ENCODE measurements at regions not wholly inside any gene's neighbourhood (a gene's known extent, or its start where the extent isn't known, plus 50 kb on each side); places are given as distances from the start of the nearest gene placed in this dataset.

GRCh38 chr12:89264837-89265236, 87.5 kb downstream of the DUSP6 start:
- in situ Hi-C loops (cut with HindIII; ENCODE audit: low sequenced_read_pairs) = no loop called here
- TF ChIP-seq, protein P1, sequence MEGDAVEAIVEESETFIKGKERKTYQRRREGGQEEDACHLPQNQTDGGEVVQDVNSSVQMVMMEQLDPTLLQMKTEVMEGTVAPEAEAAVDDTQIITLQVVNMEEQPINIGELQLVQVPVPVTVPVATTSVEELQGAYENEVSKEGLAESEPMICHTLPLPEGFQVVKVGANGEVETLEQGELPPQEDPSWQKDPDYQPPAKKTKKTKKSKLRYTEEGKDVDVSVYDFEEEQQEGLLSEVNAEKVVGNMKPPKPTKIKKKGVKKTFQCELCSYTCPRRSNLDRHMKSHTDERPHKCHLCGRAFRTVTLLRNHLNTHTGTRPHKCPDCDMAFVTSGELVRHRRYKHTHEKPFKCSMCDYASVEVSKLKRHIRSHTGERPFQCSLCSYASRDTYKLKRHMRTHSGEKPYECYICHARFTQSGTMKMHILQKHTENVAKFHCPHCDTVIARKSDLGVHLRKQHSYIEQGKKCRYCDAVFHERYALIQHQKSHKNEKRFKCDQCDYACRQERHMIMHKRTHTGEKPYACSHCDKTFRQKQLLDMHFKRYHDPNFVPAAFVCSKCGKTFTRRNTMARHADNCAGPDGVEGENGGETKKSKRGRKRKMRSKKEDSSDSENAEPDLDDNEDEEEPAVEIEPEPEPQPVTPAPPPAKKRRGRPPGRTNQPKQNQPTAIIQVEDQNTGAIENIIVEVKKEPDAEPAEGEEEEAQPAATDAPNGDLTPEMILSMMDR (IDR thresholded peaks at IDR 0.05; ENCODE audit: low read depth, low read length, missing control alignments) = no peak

DNA sequence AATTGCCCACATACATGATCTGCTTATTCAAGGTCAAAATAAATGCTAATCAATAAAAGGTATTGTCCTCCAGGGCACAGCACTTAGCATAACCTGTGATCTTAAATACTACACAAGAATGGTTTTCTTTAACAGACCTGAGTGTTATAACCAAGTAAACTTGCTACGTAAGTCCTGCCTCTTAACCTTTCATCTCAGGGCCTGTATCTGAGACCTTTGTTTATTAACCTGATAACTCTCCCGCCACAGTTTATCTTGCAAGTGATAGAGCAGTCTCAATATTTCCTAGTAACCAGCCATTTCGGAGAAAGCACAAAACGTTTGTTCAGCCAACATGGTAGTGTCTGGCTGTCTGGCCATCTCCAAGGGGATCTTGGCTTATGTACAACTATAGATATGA, 88.4 kb downstream of the DUSP6 start:
- H3K4me3 ChIP-seq (ENCODE audit: low read depth, low read length) = no peak overlapping the region
- TF ChIP-seq, protein P1 (IDR thresholded peaks at IDR 0.05; ENCODE audit: low read depth, low read length, missing control alignments) = no peak
- in situ Hi-C loops (cut with HindIII; ENCODE audit: low sequenced_read_pairs) = no loop called here
- no peak for DNase-seq (ENCODE audit: low read depth)

More at GRCh38 chr12:89264837-89265236, 87.5 kb downstream of the DUSP6 start:
- no peak for DNase-seq (ENCODE audit: low read depth)
- H3K4me3 ChIP-seq (ENCODE audit: low read depth, low read length) = no peak overlapping the region

- DNase-seq (ENCODE audit: low read depth) = no peak
- H3K4me3 ChIP-seq (ENCODE audit: low read depth, low read length) = no peak overlapping the region
- TF ChIP-seq, protein P1 (IDR thresholded peaks at IDR 0.05; ENCODE audit: low read depth, low read length, missing control alignments) = no peak
- in situ Hi-C loops (cut with HindIII; ENCODE audit: low sequenced_read_pairs) = no loop called here
Observed at GRCh38 chr12:89262855-89263552, 89.3 kb downstream of the DUSP6 start.

DNA sequence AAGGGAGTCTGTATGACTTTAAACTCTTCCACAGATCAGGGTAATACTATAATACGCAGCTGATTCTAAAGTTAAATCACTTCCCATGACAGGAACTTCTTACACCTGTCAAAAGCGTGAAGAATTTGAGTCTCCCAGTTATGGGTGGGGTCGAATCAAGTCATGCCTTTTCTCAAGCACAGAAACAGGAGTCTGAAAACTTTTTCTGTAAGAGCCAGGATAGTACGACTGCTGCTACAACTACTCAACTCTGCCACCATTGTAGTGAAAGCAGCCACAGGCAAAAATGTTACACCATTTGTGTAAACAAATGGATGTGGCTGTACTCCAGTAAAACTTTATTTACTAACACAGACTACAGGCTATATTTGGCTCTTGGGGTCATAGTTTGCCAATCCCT, 90.3 kb downstream of the DUSP6 start:
- TF ChIP-seq, protein P1 (IDR thresholded peaks at IDR 0.05; ENCODE audit: low read depth, low read length, missing control alignments) = no peak
- no peak for DNase-seq (ENCODE audit: low read depth)
- in situ Hi-C loops (cut with HindIII; ENCODE audit: low sequenced_read_pairs) = no loop called here
- no peak overlapping the region for H3K4me3 ChIP-seq (ENCODE audit: low read depth, low read length)

DNA sequence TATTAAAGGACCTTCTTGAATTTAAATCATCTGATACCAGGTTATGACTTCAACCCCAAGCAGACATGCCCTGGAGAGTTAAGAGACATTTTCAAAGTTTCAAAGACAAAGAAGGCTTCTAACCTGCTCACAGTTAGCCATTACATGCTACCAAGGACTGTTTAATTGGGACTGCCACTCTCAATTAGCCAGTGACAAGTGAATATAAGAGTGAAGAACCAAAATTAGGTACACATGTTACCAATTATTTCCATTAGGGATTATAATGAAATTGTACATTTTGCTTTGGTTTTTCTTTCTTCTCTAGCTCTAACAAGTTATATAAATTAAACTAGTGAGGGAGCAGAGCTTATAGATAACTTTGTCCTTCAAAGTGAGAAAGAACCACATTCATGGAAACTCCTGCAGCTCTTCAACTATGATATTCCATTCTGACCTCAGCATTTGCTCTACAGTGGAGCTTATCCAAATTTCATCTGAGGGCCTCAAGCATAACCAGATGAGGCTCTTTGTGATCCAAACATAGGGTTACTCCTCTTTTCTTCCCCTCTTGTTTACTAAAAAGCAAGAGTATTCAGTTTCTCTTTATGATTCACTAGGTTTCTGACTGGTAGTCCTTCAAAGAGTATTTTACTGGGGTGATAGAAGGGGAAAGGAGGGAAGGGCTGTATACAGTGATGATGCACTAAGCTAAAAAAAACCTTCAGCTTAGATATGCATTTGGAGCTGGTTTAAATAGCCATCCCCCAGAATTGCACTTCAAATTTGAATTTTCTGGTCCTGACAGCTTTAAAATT, 91.3 kb downstream of the DUSP6 start:
- no peak overlapping the region for H3K4me3 ChIP-seq (ENCODE audit: low read depth, low read length)
- in situ Hi-C loops (cut with HindIII; ENCODE audit: low sequenced_read_pairs) = no loop called here
- DNase-seq (ENCODE audit: low read depth) = no peak
- TF ChIP-seq, protein P1 (IDR thresholded peaks at IDR 0.05; ENCODE audit: low read depth, low read length, missing control alignments) = no peak

DNA sequence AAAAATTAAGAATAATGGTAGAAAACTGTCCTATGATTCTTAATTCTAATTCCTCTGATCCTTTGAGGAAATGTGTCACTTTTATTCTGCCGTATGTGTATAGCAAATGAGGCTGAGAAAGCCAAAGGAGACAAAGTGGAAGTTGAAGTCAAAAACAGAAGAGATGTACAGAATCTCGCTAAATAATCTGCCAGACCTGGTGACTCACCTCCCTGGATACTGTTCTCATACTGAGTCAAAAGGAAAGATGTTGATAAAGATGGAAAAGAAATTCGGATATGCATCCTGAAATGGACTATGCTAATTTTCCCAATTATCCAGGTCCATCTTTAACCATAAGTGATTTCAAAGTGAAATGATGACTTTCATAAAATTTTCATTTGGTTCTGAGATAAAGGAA, 92.5 kb downstream of the DUSP6 start:
- no peak for DNase-seq (ENCODE audit: low read depth)
- in situ Hi-C loops (cut with HindIII; ENCODE audit: low sequenced_read_pairs) = no loop called here
- TF ChIP-seq, protein P1 (IDR thresholded peaks at IDR 0.05; ENCODE audit: low read depth, low read length, missing control alignments) = no peak
- no peak overlapping the region for H3K4me3 ChIP-seq (ENCODE audit: low read depth, low read length)
